Nephron progenitor cell (in vitro differentiated cells): ENCODE measurements at regions not wholly inside any gene's neighbourhood (a gene's known extent, or its start where the extent isn't known, plus 50 kb on each side); places are given as distances from the start of the nearest gene placed in this dataset.

Experiments
- DNase-seq: peaks from one replicate; pipeline ENCODE4 v3.0.0; 2021
- H3K27ac Mint-ChIP-seq: 2 replicates; pipeline ENCODE4 v1.8.0; 2021; ENCODE audit warnings: mild to moderate bottlenecking, moderate library complexity, mixed read lengths
- H3K27me3 Mint-ChIP-seq: 2 replicates; pipeline ENCODE4 v1.8.0; 2021; ENCODE audit warnings: mild to moderate bottlenecking, low read depth, mixed read lengths; ENCODE audit not compliant: poor library complexity
- H3K36me3 Mint-ChIP-seq: 2 replicates; pipeline ENCODE4 v1.8.0; 2021; ENCODE audit warnings: low read depth, mixed read lengths
- H3K4me1 Mint-ChIP-seq: 2 replicates; pipeline ENCODE4 v1.8.0; 2021; ENCODE audit warnings: mixed read lengths
- H3K4me3 Mint-ChIP-seq: 2 replicates; pipeline ENCODE4 v1.8.0; 2021; ENCODE audit warnings: mild to moderate bottlenecking, moderate library complexity, mixed read lengths
- H3K9me3 Mint-ChIP-seq: 2 replicates; pipeline ENCODE4 v1.8.0; 2021; ENCODE audit warnings: mild to moderate bottlenecking, moderate library complexity, mixed read lengths
- TF ChIP-seq, protein P1 (sequence below): fragments of 200-600 bp; sonication (generic); IDR thresholded peaks from 2 replicates; pipeline ENCODE4 v1.5.0; 2021; ENCODE audit warnings: antibody characterized with exemption

- no peak for DNase-seq
- Mint-ChIP-seq H3K27ac (no peak overlapping the region), H3K27me3 (no peaks in the 10 kb centered on the region), H3K4me1 (no peaks in the 10 kb centered on the region), H3K36me3 (no peaks in the 10 kb centered on the region), H3K4me3 (no peak overlapping the region), H3K9me3 (peaks cover 4% of the 10 kb centered on the region)
- TF ChIP-seq, protein P1, sequence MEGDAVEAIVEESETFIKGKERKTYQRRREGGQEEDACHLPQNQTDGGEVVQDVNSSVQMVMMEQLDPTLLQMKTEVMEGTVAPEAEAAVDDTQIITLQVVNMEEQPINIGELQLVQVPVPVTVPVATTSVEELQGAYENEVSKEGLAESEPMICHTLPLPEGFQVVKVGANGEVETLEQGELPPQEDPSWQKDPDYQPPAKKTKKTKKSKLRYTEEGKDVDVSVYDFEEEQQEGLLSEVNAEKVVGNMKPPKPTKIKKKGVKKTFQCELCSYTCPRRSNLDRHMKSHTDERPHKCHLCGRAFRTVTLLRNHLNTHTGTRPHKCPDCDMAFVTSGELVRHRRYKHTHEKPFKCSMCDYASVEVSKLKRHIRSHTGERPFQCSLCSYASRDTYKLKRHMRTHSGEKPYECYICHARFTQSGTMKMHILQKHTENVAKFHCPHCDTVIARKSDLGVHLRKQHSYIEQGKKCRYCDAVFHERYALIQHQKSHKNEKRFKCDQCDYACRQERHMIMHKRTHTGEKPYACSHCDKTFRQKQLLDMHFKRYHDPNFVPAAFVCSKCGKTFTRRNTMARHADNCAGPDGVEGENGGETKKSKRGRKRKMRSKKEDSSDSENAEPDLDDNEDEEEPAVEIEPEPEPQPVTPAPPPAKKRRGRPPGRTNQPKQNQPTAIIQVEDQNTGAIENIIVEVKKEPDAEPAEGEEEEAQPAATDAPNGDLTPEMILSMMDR = no peak
These were observed 373.1 kb upstream of the HS3ST1 start for GRCh38 chr4:11801466-11802446.

GRCh38 chr4:11799196-11799595 is 370.5 kb upstream of the HS3ST1 start:
- H3K27ac Mint-ChIP-seq = no peak overlapping the region
- H3K9me3 Mint-ChIP-seq = peaks cover 7% of the 10 kb centered on the region
- TF ChIP-seq, protein P1 = no peak
- H3K36me3 Mint-ChIP-seq = no peaks in the 10 kb centered on the region
- DNase-seq = no peak
- no peaks in the 10 kb centered on the region for H3K27me3 Mint-ChIP-seq
- no peaks in the 10 kb centered on the region for H3K4me1 Mint-ChIP-seq
- no peak overlapping the region for H3K4me3 Mint-ChIP-seq

DNA sequence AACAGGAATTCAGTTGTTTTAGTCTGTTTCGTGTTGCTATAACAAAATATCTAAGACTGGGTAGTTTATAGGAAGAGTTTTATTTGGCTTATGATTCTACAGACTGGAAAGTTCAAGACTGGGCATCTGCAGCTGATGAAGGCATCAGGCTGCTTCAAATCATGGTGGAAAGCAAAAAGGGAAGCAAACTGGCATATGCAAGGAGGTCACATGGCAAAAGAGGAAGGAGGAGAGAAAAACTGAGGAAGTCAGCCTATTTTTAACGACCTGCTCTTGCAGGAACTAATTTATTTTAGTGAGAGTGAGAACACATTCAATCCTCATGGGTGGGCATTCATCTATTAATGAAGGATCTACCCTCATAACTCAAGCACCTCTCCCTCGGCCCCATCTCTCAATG is 363.1 kb upstream of the HS3ST1 start:
- Mint-ChIP-seq H3K4me3 (no peak overlapping the region), H3K27ac (no peak overlapping the region), H3K36me3 (peaks cover 5% of the 10 kb centered on the region), H3K9me3 (peaks cover 21% of the 10 kb centered on the region), H3K4me1 (no peaks in the 10 kb centered on the region), H3K27me3 (peaks cover 5% of the 10 kb centered on the region)
- TF ChIP-seq, protein P1 = no peak
- no peak for DNase-seq

DNA sequence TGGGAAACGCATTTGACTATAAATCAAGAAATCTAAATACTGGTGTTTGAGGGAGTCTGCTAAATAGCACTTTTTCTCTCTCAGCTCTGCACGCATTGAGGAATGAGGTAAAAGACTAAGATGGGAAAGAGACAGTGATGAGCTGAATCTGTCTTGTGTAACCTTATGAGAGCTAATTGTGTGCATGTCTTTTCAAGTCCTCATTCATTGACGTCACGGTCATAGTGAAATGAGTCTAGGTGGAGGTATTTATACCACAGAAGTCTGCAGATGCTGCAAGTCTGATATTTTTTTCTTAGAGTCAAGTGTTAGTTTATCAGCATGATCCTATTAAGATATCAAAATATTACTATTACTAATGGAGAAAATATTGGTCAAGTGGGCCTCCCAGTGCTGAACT is 361.5 kb upstream of the HS3ST1 start:
- Mint-ChIP-seq H3K36me3 (peaks cover 5% of the 10 kb centered on the region), H3K27ac (no peak overlapping the region), H3K9me3 (peaks cover 20% of the 10 kb centered on the region), H3K27me3 (peaks cover 5% of the 10 kb centered on the region), H3K4me3 (no peak overlapping the region), H3K4me1 (no peaks in the 10 kb centered on the region)
- TF ChIP-seq, protein P1 = no peak
- no peak for DNase-seq

GRCh38 chr4:11783588-11783987 is 354.9 kb upstream of the HS3ST1 start:
- H3K4me3 Mint-ChIP-seq = no peak overlapping the region
- TF ChIP-seq, protein P1 = no peak
- no peaks in the 10 kb centered on the region for H3K9me3 Mint-ChIP-seq
- peaks cover 4% of the 10 kb centered on the region for H3K27me3 Mint-ChIP-seq
- no peak overlapping the region for H3K27ac Mint-ChIP-seq
- no peaks in the 10 kb centered on the region for H3K4me1 Mint-ChIP-seq
- H3K36me3 Mint-ChIP-seq = no peaks in the 10 kb centered on the region
- DNase-seq = no peak

DNA sequence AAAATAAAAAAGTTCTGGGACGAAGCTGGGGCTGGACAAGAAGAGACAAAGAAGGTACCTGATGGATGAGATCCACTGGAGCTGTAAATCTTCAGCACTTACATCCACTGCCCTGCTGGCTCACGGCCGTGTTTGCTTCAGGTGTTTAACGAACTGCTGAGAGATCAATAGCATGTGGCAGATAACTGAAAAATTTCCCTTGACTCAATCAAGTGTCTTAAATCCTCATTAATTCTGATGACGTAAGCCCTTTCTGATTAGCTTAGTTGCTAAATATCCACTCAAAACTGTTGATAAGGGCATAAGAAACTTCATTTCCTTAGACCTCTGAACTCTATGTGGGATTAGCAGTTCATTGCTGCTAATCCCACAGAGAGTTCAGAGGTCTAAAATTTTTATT is 354.2 kb upstream of the HS3ST1 start:
- H3K27me3 Mint-ChIP-seq = peaks cover 4% of the 10 kb centered on the region
- no peak for DNase-seq
- H3K9me3 Mint-ChIP-seq = no peaks in the 10 kb centered on the region
- H3K27ac Mint-ChIP-seq = no peak overlapping the region
- H3K4me1 Mint-ChIP-seq = no peaks in the 10 kb centered on the region
- H3K36me3 Mint-ChIP-seq = no peaks in the 10 kb centered on the region
- H3K4me3 Mint-ChIP-seq = no peak overlapping the region
- TF ChIP-seq, protein P1 = no peak
